DOHH2 (cell line): ENCODE measurements at regions not wholly inside any gene's neighbourhood (a gene's known extent, or its start where the extent isn't known, plus 50 kb on each side); places are given as distances from the start of the nearest gene placed in this dataset.

ENCODE experiments used
- CTCF ChIP-seq: fragments of 200-600 bp; sonication (generic); IDR thresholded peaks from one replicate; pipeline ENCODE4 v1.5.1; 2014; ENCODE audit warnings: antibody characterized with exemption, mild to moderate bottlenecking, low read depth, low read length; ENCODE audit not compliant: poor library complexity, severe bottlenecking
- EZH2phosphoT487 ChIP-seq: fragments of 200-600 bp; sonication (generic); IDR thresholded peaks from 2 replicates; pipeline ENCODE4 v1.6.1; 2017; ENCODE audit warnings: borderline replicate concordance, mild to moderate bottlenecking, antibody characterized with exemption, low read length, moderate library complexity, mixed read lengths

- TF ChIP-seq CTCF: no peak
- no peak for TF ChIP-seq EZH2phosphoT487
Observed at GRCh38 chr12:34294137-34294536, 271.8 kb downstream of the ALG10 start.
